Gastroesophageal sphincter (tissue), 4 donors: ENCODE measurements at regions not wholly inside any gene's neighbourhood (a gene's known extent, or its start where the extent isn't known, plus 50 kb on each side); places are given as distances from the start of the nearest gene placed in this dataset.

Experiments
- ATAC-seq: fragments of 150-250 bp; one replicate; pipeline ENCODE4 v1.9.1; 2016; ENCODE audit warnings: mild to moderate bottlenecking, moderate library complexity
- H3K27ac ChIP-seq, 4 donors: fragments of 200-600 bp; sonication (generic) in 3 of 4; 1 replicate in 3 of 4; 2 replicates in 1 of 4; pipeline ENCODE4 v1.5.1; 2016 to 2019
- H3K27me3 ChIP-seq: fragments of 200-600 bp; sonication (generic); one replicate; pipeline ENCODE4 v1.5.1; 2019
- H3K36me3 ChIP-seq, 2 donors: fragments of 200-600 bp; sonication (generic); one replicate each; pipeline ENCODE4 v1.5.1; 2019; ENCODE audit warnings: control low read depth in 1 of 2
- H3K4me1 ChIP-seq, 3 donors: fragments of 200-600 bp; sonication (generic); 1 replicate in 2 of 3; 2 replicates in 1 of 3; pipeline ENCODE4 v1.5.1; 2016 to 2019; ENCODE audit warnings: control low read depth in 2 of 3
- H3K4me3 ChIP-seq, 2 donors: fragments of 200-600 bp; sonication (generic); one replicate each; pipeline ENCODE4 v1.5.1; 2019; ENCODE audit warnings: mild to moderate bottlenecking in 1 of 2, moderate library complexity in 1 of 2
- H3K9me3 ChIP-seq, 3 donors: fragments of 200-600 bp; sonication (generic); one replicate each; pipeline ENCODE4 v1.5.1; 2017 to 2019; ENCODE audit warnings: control low read depth in 2 of 3
- EP300 ChIP-seq: sonication (generic); formaldehyde crosslinking; IDR thresholded peaks from one replicate; pipeline ENCODE4 v1.6.1; 2017; ENCODE audit warnings: antibody characterized with exemption, mild to moderate bottlenecking
- POLR2A ChIP-seq, 2 donors: fragments of 450-650 bp; IDR thresholded peaks; one replicate each; pipeline ENCODE4 v1.6.1; 2017; ENCODE audit warnings: antibody characterized with exemption in 2 of 2, mild to moderate bottlenecking in 2 of 2, moderate library complexity in 1 of 2
- POLR2AphosphoS5 ChIP-seq: sonication (generic); formaldehyde crosslinking; IDR thresholded peaks from one replicate; pipeline ENCODE4 v1.6.1; 2017; ENCODE audit warnings: antibody characterized with exemption
- WGBS, 2 donors: methylation state at CpG; one replicate each; pipeline ENCODE4 v1.1.5; 2018; ENCODE audit warnings: low coverage in 1 of 2; 5-methylcytosine and 5-hydroxymethylcytosine counted together
- TF ChIP-seq, protein P1 (sequence below), 4 experiments: fragments of 200-600 bp in 2 of 4; fragments of 450-650 bp in 2 of 4; sonication (generic) in 1 of 4; IDR thresholded peaks; one replicate each; pipeline ENCODE4 v1.5.1; 2017 to 2019; ENCODE audit warnings: antibody characterized with exemption in 4 of 4, mild to moderate bottlenecking in 2 of 4, moderate library complexity in 2 of 4

DNA sequence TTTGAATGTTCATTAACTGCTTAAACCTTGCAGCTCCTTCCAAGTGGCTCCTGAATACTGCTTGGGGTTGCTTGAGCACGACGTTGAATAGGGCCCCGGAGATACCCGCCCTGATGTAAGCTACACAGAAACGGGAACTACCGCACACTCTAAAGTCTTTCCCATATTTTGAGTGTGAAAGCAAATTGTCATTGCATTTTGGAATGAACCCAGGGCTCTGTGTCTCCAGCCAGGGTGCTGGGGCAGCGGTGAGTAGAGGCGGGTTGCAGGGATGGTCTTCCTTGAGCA lies 59.4 kb upstream of the HELT start:
- H3K4me3 ChIP-seq: no peak overlapping the region
- H3K4me1 ChIP-seq: no peaks in the 10 kb centered on the region
- TF ChIP-seq POLR2A (IDR thresholded peaks at IDR 0.05): no peak
- no peak for TF ChIP-seq EP300
- TF ChIP-seq, protein P1, sequence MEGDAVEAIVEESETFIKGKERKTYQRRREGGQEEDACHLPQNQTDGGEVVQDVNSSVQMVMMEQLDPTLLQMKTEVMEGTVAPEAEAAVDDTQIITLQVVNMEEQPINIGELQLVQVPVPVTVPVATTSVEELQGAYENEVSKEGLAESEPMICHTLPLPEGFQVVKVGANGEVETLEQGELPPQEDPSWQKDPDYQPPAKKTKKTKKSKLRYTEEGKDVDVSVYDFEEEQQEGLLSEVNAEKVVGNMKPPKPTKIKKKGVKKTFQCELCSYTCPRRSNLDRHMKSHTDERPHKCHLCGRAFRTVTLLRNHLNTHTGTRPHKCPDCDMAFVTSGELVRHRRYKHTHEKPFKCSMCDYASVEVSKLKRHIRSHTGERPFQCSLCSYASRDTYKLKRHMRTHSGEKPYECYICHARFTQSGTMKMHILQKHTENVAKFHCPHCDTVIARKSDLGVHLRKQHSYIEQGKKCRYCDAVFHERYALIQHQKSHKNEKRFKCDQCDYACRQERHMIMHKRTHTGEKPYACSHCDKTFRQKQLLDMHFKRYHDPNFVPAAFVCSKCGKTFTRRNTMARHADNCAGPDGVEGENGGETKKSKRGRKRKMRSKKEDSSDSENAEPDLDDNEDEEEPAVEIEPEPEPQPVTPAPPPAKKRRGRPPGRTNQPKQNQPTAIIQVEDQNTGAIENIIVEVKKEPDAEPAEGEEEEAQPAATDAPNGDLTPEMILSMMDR (IDR thresholded peaks at IDR 0.05): no peak
- TF ChIP-seq POLR2AphosphoS5: no peak
- H3K9me3 ChIP-seq: no peaks in the 10 kb centered on the region
- H3K27ac ChIP-seq: no peak overlapping the region
- no peaks in the 10 kb centered on the region for H3K27me3 ChIP-seq
- WGBS, 2 donors: 94 to 100% methylated on average over 2 to 6 of the region's 8 CpGs
- no peaks in the 10 kb centered on the region for H3K36me3 ChIP-seq
- ATAC-seq: no peak

DNA sequence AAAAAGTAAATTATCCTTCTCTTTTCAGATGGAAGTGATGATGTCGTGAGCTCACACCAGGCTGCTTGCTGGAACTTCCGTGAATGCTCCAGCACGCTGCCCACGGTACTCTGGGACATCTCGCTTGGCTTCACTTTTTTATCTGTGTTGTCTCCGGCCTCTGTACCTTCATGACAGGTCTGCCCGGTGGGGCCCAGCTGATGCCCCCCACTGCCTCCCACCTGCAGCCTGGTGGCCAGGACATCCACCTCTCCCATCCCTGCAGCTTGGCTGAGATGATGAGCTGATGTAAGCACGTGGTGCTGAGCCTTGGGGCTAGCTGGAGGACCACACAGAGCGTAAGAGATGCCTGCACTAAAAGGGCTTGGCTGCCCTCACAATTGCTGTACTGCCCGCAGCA lies 59.0 kb upstream of the HELT start:
- Histone ChIP-seq H3K27ac (no peak overlapping the region), H3K9me3 (no peaks in the 10 kb centered on the region), H3K36me3 (no peaks in the 10 kb centered on the region), H3K4me1 (no peaks in the 10 kb centered on the region), H3K4me3 (no peak overlapping the region), H3K27me3 (no peaks in the 10 kb centered on the region)
- ATAC-seq: no peak
- TF ChIP-seq EP300 (no peak), POLR2AphosphoS5 (no peak), POLR2A (IDR thresholded peaks at IDR 0.05) (no peak)
- TF ChIP-seq, protein P1 (IDR thresholded peaks at IDR 0.05): no peak
- WGBS, 2 donors: 67 to 92% methylated on average over 4 to 7 of the region's 10 CpGs

DNA sequence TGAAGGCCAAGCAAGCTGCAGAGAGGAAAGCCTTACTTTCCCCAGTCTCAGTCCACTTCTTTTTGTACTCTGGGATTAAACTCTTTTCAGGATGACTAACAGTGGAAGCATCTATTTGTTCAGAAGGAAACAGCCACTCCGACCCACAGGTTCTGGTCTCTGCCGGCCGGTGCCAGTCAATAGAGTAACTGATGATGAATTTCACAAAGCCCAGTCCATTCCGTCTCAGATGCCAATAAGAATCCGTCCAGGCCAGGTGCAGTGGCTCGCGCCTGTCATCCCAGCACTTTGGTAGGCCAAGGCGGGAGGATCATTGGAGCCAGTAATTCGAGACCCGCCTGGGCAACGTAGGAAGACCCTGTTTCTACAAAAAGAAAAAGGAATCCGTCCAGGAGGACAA lies 58.5 kb upstream of the HELT start:
- ATAC-seq: no peak
- WGBS, 2 donors: 86 to 87% methylated on average over 8 to 10 of the region's 12 CpGs

DNA sequence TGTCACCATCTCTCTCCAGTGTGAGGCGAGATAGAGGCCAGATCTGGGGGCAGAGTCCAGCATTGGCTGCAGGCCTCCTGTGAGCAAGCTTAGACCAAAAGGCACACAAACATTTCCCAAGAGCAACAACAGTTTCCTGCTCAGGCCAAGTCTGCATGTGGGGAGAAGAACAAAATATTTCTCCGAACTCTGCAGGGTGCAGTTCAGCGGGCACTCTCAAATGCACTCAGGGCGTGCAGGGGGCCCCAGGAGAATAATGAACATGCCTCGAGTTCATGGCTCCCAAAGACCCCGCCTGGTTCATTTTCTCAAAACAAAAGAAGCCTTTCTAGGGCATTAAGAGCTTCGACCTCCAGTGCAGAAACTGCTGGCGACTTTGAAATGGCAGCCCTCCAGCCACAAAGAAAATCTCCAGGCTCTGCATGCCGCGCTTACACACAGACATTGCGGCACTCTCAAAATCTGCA lies 57.8 kb upstream of the HELT start:
- Histone ChIP-seq H3K4me1 (no peaks in the 10 kb centered on the region), H3K36me3 (no peaks in the 10 kb centered on the region), H3K27me3 (no peaks in the 10 kb centered on the region), H3K27ac (no peak overlapping the region), H3K4me3 (no peak overlapping the region), H3K9me3 (no peaks in the 10 kb centered on the region)
- TF ChIP-seq EP300 (no peak), POLR2A (IDR thresholded peaks at IDR 0.05) (no peak), POLR2AphosphoS5 (no peak)
- TF ChIP-seq, protein P1 (IDR thresholded peaks at IDR 0.05): no peak
- WGBS, 2 donors: 49 to 62% methylated on average over 7 to 10 of the region's 11 CpGs
- ATAC-seq: no peak

More for the DNA sequence above, 58.5 kb upstream of the HELT start:
- no peak overlapping the region for H3K27ac ChIP-seq
- no peaks in the 10 kb centered on the region for H3K36me3 ChIP-seq
- no peak for TF ChIP-seq EP300
- H3K4me1 ChIP-seq: no peaks in the 10 kb centered on the region
- H3K27me3 ChIP-seq: no peaks in the 10 kb centered on the region
- H3K4me3 ChIP-seq: no peak overlapping the region
- no peaks in the 10 kb centered on the region for H3K9me3 ChIP-seq

DNA sequence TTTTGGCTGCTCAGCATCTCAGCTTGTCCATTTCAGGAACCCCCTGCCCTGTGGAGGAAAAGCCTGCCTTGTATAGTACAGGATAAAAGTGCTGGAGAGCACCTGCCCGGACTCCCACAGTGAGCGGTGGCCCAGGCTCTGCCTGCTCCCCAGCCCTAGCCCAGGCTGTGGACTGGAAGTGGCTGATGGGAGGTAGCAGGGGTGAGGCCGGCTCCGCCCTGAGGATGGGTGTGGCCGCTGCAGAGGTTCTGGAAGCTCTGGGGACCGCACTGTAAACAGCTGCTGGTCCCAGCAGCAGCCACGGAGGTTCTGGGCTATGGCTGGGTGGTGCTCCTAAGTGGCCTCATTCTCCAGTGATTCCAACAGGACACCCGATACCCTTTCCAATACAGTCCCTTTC lies 56.6 kb upstream of the HELT start:
- no peak for ATAC-seq
- Histone ChIP-seq H3K9me3 (no peaks in the 10 kb centered on the region), H3K27me3 (no peaks in the 10 kb centered on the region), H3K4me1 (no peaks in the 10 kb centered on the region), H3K27ac (no peak overlapping the region), H3K4me3 (no peak overlapping the region), H3K36me3 (no peaks in the 10 kb centered on the region)
- WGBS, 2 donors: 67 to 76% methylated on average over 2 to 5 of the region's 8 CpGs
- TF ChIP-seq, protein P1 (IDR thresholded peaks at IDR 0.05): no peak
- TF ChIP-seq POLR2A (IDR thresholded peaks at IDR 0.05) (no peak), EP300 (no peak), POLR2AphosphoS5 (no peak)
